BLaER1 (cell line): ENCODE measurements at regions not wholly inside any gene's neighbourhood (a gene's known extent, or its start where the extent isn't known, plus 50 kb on each side); places are given as distances from the start of the nearest gene placed in this dataset.

ENCODE experiments used
- H3K27ac ChIP-seq: shearing (Covaris generic); formaldehyde crosslinking; 2 replicates; pipeline ENCODE4 v1.8.1; 2022
- H3K27me3 ChIP-seq: shearing (Covaris generic); formaldehyde crosslinking; 2 replicates; pipeline ENCODE4 v1.8.1; 2022
- H3K36me3 ChIP-seq: shearing (Covaris generic); formaldehyde crosslinking; 2 replicates; pipeline ENCODE4 v1.8.1; 2022
- H3K4me1 ChIP-seq: shearing (Covaris generic); formaldehyde crosslinking; 2 replicates; pipeline ENCODE4 v1.8.1; 2022
- H3K4me2 ChIP-seq: shearing (Covaris generic); formaldehyde crosslinking; 2 replicates; pipeline ENCODE4 v1.8.1; 2022
- H3K4me3 ChIP-seq: shearing (Covaris generic); formaldehyde crosslinking; 2 replicates; pipeline ENCODE4 v1.8.1; 2022
- H3K9ac ChIP-seq: shearing (Covaris generic); formaldehyde crosslinking; 2 replicates; pipeline ENCODE4 v1.8.1; 2022
- H3K9me3 ChIP-seq: shearing (Covaris generic); formaldehyde crosslinking; 2 replicates; pipeline ENCODE4 v1.8.1; 2022
- H4K20me1 ChIP-seq: shearing (Covaris generic); formaldehyde crosslinking; 2 replicates; pipeline ENCODE4 v1.8.1; 2022
- Cebpa-rat ChIP-seq: shearing (Covaris generic); IDR thresholded peaks from 2 replicates; pipeline ENCODE4 v1.8.1; 2022

DNA sequence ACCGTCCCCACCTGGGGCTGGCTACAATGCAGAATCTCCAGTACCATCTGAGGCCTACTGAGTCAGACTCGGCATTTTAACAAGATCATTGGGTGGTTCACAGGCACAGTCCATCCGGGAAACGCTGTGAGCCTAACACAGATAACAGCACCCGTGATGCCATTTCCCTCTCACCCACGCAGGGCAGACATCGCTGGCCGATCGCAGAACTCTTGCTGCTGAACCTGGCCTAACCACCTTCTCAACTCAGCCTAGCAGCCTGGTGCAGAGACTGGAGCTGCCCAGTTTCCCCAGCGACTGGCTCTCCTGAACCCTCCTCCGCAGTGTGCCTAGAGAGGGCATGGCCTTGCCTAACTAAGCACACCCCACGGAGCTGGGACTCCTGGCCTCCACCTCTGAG lies 83.3 kb downstream of the NCOR2 start:
- Histone ChIP-seq H3K4me3 (no peak overlapping the region), H3K4me2 (peak overlapping the region; percentile 42), H3K4me1 (peaks cover 93% of the 10 kb centered on the region), H3K9ac (no peak overlapping the region), H3K27me3 (no peaks in the 10 kb centered on the region), H3K9me3 (no peaks in the 10 kb centered on the region), H3K27ac (peak overlapping the region; percentile 49), H4K20me1 (peaks cover 99% of the 10 kb centered on the region), H3K36me3 (peaks cover 59% of the 10 kb centered on the region)
- TF ChIP-seq Cebpa-rat = no peak

DNA sequence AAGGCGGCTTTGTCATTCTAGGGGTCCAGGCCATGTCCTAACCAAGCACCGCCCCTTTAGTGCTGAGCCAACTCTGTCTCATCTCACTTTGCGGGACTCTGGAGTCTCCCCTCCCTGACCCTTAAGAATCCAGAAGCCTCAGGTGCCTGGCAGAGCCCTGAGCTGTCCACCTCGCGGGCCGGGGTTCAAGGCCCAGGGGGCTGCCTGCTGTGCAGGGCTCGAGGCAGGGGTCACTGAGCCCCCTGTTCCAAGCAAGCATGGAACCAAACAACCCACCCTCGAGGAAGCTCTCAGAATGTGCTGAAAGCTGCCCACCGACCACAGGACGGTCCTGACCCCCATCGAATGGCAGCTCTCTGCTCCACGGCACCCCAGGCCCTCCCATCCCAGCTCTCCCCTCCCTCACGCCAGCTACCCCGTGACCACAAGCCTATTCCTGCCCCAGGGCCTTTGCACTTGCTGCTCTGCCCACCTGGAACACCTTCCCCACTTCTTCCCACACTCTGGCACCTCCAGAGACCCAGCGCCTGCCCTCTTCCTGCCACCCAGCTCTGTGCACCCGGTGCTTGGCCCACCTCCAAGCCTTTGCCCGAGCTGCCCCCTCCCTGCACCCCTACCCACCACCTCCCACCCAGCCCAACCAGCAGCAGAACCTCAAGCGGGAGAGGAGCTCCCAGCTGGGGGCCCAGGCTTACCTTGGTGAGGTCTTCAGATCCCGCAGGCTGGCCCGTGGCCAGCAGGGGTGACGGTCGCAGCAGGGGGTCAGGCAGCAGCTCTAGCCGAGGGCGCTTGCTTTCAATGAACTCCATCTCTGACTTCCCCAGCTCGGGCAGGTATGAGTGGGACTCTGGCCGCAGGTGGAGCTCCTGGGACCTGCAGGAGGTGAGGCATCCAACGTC lies 84.3 kb downstream of the NCOR2 start:
- peak overlapping the region; percentile 83; the same call in 1 of the 2 replicates for H3K4me2 ChIP-seq
- H3K9me3 ChIP-seq = no peaks in the 10 kb centered on the region
- TF ChIP-seq Cebpa-rat = no peak
- H3K9ac ChIP-seq = no peak overlapping the region
- H3K4me1 ChIP-seq = peaks cover 93% of the 10 kb centered on the region
- peak overlapping the region; percentile 49; the same call in 1 of the 2 replicates for H3K27ac ChIP-seq
- no peaks in the 10 kb centered on the region for H3K27me3 ChIP-seq
- H3K4me3 ChIP-seq = no peak overlapping the region
- H3K36me3 ChIP-seq = peaks cover 50% of the 10 kb centered on the region
- H4K20me1 ChIP-seq = peaks cover 99% of the 10 kb centered on the region

GRCh38 chr12:124482567-124482893 lies 84.9 kb downstream of the NCOR2 start:
- peaks cover 50% of the 10 kb centered on the region for H3K36me3 ChIP-seq
- H3K4me3 ChIP-seq = no peak overlapping the region
- H3K27me3 ChIP-seq = no peaks in the 10 kb centered on the region
- TF ChIP-seq Cebpa-rat = no peak
- H3K4me2 ChIP-seq = peak overlapping the region; percentile 83
- H3K9ac ChIP-seq = no peak overlapping the region
- no peak overlapping the region for H3K27ac ChIP-seq
- peaks cover 99% of the 10 kb centered on the region for H4K20me1 ChIP-seq
- peaks cover 93% of the 10 kb centered on the region for H3K4me1 ChIP-seq
- no peaks in the 10 kb centered on the region for H3K9me3 ChIP-seq

DNA sequence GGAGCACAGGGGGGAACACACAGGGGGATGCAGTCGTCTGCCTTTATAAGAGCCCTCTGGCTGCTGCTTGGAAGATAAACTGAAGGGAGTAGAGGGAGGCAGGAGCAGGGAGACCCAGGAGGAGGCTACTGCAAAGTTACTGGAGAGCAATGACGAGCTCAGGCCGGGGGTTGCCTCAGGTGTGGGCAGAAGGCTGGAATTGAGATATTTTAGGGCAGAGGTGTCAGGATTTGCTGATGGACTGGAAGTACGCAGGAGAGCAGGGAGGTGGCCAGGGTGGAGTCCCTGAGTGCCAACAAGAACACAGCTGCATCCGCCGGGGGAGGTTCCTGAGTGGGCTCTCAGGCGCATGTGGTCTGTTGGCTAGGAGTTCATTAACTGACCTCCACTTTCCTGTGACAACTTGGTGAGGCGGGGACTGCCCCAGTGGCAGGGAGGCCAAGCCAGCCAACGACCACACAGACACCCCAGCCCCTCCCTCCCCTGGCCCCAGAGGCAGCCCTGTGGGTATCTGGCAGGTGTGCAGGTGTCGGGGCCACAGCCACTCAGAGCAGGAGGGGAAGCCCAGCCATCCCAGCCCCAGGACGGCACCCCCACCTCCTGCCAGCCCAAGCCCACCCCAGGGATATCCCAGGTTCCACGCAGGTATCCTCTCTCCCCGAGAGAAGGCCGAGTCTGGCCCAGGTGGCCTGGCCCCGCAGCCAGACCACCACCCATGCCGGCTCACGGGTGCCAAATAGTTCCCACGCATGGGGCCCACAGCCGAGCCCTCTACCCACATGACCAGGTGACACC lies 85.4 kb downstream of the NCOR2 start:
- Histone ChIP-seq H3K4me2 (peak overlapping the region; percentile 83), H3K9me3 (no peaks in the 10 kb centered on the region), H4K20me1 (peaks cover 99% of the 10 kb centered on the region), H3K27me3 (no peaks in the 10 kb centered on the region), H3K36me3 (peaks cover 50% of the 10 kb centered on the region), H3K4me3 (no peak overlapping the region), H3K27ac (no peak overlapping the region; the same call in 1 of the 2 replicates), H3K4me1 (peaks cover 93% of the 10 kb centered on the region), H3K9ac (no peak overlapping the region)
- TF ChIP-seq Cebpa-rat = no peak

- Histone ChIP-seq H3K9me3 (peaks cover 4% of the 10 kb centered on the region; the same call in 1 of the 2 replicates), H3K4me1 (peaks cover 95% of the 10 kb centered on the region), H3K36me3 (peaks cover 46% of the 10 kb centered on the region), H3K9ac (0 out of 2 replicates have a peak overlapping the region, but pooled peaks have one; percentile 34), H3K27ac (peak overlapping the region; percentile 54), H3K4me3 (no peak overlapping the region), H3K27me3 (no peaks in the 10 kb centered on the region), H3K4me2 (peak overlapping the region; percentile 83), H4K20me1 (peaks cover 99% of the 10 kb centered on the region)
- no peak for TF ChIP-seq Cebpa-rat
These were observed 86.1 kb downstream of the NCOR2 start for GRCh38 chr12:124481257-124481750.

GRCh38 chr12:124480469-124481256 lies 86.7 kb downstream of the NCOR2 start:
- Histone ChIP-seq H4K20me1 (peaks cover 100% of the 10 kb centered on the region), H3K9ac (0 out of 2 replicates have a peak overlapping the region, but pooled peaks have one; percentile 34), H3K4me2 (peak overlapping the region; percentile 83), H3K9me3 (peaks cover 10% of the 10 kb centered on the region; the same call in 1 of the 2 replicates), H3K36me3 (peaks cover 48% of the 10 kb centered on the region), H3K4me3 (no peak overlapping the region), H3K27me3 (no peaks in the 10 kb centered on the region), H3K27ac (peak overlapping the region; percentile 54), H3K4me1 (peaks cover 98% of the 10 kb centered on the region)
- TF ChIP-seq Cebpa-rat = no peak

DNA sequence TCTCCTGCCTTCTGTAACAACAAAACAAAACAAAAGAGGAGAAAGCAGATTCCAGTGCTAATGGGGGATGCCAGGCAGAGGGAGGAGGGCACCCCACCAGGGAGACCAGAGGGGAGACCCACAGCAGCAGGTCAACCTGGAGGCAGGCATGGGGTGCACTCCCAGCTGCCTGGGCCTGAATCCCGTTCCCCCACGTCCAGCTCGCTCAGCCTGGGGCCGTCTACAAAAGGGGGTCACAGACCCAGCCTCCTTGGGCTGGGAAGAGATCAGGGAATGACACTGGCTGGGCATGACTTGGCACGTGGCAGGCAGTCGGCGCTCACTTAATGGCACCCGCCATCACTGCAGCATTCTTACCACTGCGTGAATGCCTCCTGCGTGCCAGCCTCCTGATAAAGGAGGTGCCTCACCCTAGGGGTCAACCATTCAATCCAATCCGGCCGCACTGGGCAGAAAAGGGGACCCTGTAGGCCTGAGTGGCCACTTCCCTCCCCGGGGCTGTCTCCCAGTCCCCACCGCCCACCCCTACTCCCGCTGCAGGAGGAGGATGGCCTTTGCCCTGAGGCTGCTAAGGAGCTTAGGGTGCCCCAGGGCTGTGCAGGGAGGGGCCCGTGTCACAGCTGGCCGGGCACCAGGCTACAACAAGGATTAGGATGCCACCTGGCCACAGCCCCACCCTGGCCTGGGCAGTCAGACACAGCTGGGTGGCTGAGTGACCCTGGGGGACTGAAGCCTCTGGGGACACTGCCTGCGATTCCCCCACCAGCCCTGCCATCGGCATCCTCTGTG lies 87.5 kb downstream of the NCOR2 start:
- Histone ChIP-seq H3K9ac (no peak overlapping the region; the same call in 1 of the 2 replicates), H3K4me3 (no peak overlapping the region), H3K36me3 (peaks cover 49% of the 10 kb centered on the region), H4K20me1 (peaks cover 100% of the 10 kb centered on the region), H3K4me2 (peak overlapping the region; percentile 83), H3K9me3 (peaks cover 12% of the 10 kb centered on the region; the same call in 1 of the 2 replicates), H3K27me3 (no peaks in the 10 kb centered on the region), H3K27ac (peak overlapping the region; percentile 64), H3K4me1 (peaks cover 98% of the 10 kb centered on the region)
- TF ChIP-seq Cebpa-rat = no peak

DNA sequence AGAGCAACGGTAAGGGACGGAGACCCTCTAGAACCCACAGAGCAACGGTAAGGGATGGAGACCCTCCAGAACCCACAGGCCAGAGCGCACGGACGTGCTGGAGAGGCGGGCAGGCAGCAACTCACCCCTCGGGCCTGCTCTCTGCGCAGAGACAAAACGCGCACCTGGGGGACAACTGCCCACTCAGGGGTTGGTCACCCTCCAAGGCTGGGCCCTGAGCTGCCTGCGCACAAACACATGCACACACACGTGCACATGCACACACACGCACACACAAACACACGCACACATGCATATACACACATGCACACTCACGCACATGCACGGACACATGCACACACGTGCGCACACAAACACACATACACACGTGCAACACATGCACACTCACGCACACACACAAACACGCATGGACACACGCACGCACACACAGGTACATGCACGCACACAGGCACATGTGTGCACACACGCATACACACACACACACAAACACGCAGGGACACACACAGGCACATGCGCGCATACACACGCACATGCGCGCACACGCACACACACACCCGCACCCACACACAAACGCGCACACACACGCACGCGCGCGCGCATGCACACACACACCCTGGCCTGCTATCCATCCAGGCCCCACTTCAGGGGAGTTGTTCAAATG lies 88.3 kb downstream of the NCOR2 start:
- H3K4me3 ChIP-seq = no peak overlapping the region
- H3K9ac ChIP-seq = peak overlapping the region; percentile 36; the same call in 1 of the 2 replicates
- peaks cover 49% of the 10 kb centered on the region for H3K36me3 ChIP-seq
- peak overlapping the region; percentile 83 for H3K4me2 ChIP-seq
- no peaks in the 10 kb centered on the region for H3K27me3 ChIP-seq
- H3K27ac ChIP-seq = peak overlapping the region; percentile 59
- H3K9me3 ChIP-seq = peaks cover 19% of the 10 kb centered on the region
- H4K20me1 ChIP-seq = peaks cover 98% of the 10 kb centered on the region
- TF ChIP-seq Cebpa-rat = no peak
- peaks cover 94% of the 10 kb centered on the region for H3K4me1 ChIP-seq
